Tibial nerve (tissue), 4 donors: ENCODE measurements at regions not wholly inside any gene's neighbourhood (a gene's known extent, or its start where the extent isn't known, plus 50 kb on each side); places are given as distances from the start of the nearest gene placed in this dataset.

Experiments
- EP300 ChIP-seq, 2 donors: sonication (generic); formaldehyde crosslinking; IDR thresholded peaks; one replicate each; pipeline ENCODE4 v1.6.1; 2017; ENCODE audit warnings: antibody characterized with exemption in 2 of 2, mild to moderate bottlenecking in 1 of 2
- POLR2A ChIP-seq, 2 donors: fragments of 450-650 bp; IDR thresholded peaks; one replicate each; pipeline ENCODE4 v1.6.1; 2017; ENCODE audit warnings: antibody characterized with exemption in 2 of 2, mild to moderate bottlenecking in 2 of 2, moderate library complexity in 2 of 2
- TF ChIP-seq, protein P1 (sequence below), 5 experiments: fragments of 200-600 bp in 3 of 5; fragments of 450-650 bp in 2 of 5; sonication (generic) in 3 of 5; IDR thresholded peaks; one replicate each; pipeline ENCODE4 v1.5.1; 2016 to 2019; ENCODE audit warnings: antibody characterized with exemption in 5 of 5, mild to moderate bottlenecking in 3 of 5, moderate library complexity in 2 of 5

DNA sequence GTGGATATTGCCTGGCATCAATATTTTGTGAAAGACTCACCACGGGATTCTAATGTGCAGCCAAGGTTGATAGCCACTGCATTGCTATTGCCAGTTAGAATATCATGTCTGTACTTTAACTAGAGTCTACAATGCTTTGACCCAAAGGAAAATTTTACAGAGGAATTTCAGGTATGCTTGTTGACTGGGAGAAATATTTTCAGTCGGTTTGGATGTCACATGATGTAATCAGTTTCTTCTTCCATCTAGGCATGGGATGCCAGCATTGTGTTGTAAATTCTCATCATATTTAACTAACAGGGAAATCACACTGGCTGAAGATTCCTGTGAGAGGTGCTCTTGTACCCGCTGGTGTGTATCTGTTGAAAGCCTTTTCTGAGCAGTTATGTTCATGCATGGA is 508.9 kb upstream of the ADAMTS9 start:
- TF ChIP-seq POLR2A (IDR thresholded peaks at IDR 0.05), result no peak
- TF ChIP-seq, protein P1, sequence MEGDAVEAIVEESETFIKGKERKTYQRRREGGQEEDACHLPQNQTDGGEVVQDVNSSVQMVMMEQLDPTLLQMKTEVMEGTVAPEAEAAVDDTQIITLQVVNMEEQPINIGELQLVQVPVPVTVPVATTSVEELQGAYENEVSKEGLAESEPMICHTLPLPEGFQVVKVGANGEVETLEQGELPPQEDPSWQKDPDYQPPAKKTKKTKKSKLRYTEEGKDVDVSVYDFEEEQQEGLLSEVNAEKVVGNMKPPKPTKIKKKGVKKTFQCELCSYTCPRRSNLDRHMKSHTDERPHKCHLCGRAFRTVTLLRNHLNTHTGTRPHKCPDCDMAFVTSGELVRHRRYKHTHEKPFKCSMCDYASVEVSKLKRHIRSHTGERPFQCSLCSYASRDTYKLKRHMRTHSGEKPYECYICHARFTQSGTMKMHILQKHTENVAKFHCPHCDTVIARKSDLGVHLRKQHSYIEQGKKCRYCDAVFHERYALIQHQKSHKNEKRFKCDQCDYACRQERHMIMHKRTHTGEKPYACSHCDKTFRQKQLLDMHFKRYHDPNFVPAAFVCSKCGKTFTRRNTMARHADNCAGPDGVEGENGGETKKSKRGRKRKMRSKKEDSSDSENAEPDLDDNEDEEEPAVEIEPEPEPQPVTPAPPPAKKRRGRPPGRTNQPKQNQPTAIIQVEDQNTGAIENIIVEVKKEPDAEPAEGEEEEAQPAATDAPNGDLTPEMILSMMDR (IDR thresholded peaks at IDR 0.05), result no peak
- no peak for TF ChIP-seq EP300 (IDR thresholded peaks at IDR 0.05)
